ENCODE measurements at regions not wholly inside any gene's neighbourhood (a gene's known extent, or its start where the extent isn't known, plus 50 kb on each side); places are given as distances from the start of the nearest gene placed in this dataset.

- no peak for DNase-seq (ENCODE audit: extremely low read depth in 1 of 11, low read depth in 9 of 11, low spot score in 4 of 11)
Observed at GRCh38 chr1:95368178-95368577, 134.2 kb downstream of the RWDD3 start.

- no peak for DNase-seq (ENCODE audit: extremely low read depth in 1 of 11, low read depth in 9 of 11, low spot score in 4 of 11)
Observed at GRCh38 chr1:95369985-95370690, 136.1 kb downstream of the RWDD3 start.

DNA sequence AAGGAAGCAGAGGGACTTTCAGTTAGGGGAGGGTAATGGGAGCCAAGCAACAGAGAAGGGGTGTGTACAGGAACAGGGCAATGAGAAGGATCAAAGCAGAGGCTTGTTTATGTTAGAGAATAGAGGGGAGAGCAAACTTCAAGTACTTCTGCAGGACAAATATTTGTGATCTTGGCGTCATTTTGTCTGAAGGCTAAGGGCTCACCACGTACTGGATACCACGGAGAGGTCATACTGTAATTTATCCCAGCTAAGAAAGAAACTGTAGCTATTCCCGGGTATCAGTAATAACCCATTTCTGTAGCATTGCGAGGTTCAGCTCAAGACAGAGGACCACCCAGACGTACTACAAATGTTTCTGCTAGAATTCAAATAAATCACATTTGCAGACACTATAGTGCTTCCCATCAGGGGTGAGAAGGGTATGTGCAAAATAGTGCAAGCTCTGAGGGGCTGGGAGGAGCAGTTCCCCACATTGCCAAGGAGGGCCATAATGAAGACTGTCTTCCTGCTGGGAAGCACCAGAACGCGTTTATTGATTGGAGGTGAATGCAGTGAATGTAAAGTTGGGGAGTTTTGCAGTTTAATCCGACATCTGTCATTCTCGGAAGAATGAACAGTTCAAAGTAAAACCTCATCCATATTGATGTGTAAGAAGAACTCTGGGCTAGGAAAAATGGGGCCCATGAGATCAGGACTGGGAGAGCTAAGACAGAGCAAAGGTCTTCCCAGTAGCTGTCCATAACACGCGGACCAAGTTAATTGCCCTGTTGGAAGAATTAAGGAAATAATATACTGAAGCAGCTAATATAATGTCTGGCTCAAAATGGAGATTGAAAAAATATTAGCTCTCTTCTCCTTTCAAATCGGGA is 136.9 kb downstream of the RWDD3 start:
- no peak for DNase-seq (ENCODE audit: extremely low read depth in 1 of 11, low read depth in 9 of 11, low spot score in 4 of 11)

- no peak for DNase-seq (ENCODE audit: extremely low read depth in 1 of 11, low read depth in 9 of 11, low spot score in 4 of 11)
Observed at GRCh38 chr1:95371666-95372282, 137.8 kb downstream of the RWDD3 start.

- DNase-seq (ENCODE audit: extremely low read depth in 1 of 11, low read depth in 9 of 11, low spot score in 4 of 11): peak in 1 of 11 donors; percentile 23
Observed at GRCh38 chr1:95375174-95375573, 141.2 kb downstream of the RWDD3 start.

GRCh38 chr1:95380909-95381308 is 146.9 kb downstream of the RWDD3 start:
- DNase-seq (ENCODE audit: extremely low read depth in 1 of 11, low read depth in 9 of 11, low spot score in 4 of 11): no peak

DNA sequence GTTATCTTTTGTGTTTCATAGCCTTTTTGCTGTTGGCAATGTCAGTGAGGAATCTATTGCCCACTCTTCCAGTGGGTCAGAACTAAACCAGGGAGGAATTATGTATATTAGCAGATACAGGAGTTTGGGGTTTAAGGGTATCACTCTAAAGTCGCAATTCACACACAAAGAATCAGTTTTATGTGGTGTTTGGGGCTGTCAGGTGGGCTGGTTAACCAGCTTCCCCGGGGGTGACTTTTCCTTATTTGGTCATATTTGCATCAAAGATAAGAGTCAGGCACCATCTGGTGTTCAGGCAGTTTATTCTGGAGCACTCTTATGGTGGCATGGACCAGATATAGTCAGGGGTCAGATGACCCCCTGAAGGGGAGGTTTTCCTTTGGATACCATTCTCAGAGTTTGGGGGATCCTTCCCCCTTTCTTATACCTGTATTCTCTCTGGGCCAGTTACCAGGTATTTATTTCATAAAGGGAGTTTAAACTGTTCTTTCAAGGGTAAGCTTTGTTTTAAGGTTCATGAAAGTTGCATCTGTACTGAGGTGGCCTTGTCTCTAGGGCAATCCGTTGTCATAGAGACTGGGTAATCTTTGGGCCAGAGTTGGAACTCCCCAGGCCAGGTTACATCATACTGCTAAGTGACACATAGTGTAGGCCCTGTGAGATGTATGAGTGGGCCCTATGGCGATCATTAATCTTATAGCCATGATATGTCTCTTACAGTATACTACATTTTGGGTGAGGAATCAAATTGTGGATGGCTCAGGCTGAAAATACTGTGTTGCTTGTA is 148.2 kb downstream of the RWDD3 start:
- no peak for DNase-seq (ENCODE audit: extremely low read depth in 1 of 11, low read depth in 9 of 11, low spot score in 4 of 11)

DNA sequence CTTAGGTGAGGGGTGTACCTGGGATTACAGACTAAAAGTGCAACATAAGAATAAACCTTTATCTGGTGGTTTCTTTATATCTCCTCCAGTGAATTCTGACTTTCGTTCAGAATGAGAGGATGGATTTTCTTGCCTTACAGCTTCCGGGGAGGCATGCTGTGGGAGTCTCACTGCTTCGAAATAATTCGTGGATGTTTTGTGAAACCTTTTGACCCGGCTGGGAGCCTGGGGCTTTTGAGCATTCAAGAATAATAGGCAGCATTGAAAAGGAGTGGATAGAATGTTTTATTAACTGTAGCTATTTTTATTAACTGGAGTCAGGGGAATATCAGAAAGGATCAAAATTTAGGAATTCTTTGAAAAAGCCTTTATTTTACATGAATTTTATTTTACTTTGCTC is 149.1 kb downstream of the RWDD3 start:
- no peak for DNase-seq (ENCODE audit: extremely low read depth in 1 of 11, low read depth in 9 of 11, low spot score in 4 of 11)

GRCh38 chr1:95384567-95384966 is 150.6 kb downstream of the RWDD3 start:
- DNase-seq (ENCODE audit: extremely low read depth in 1 of 11, low read depth in 9 of 11, low spot score in 4 of 11): peak; percentile 9 to 65 (median 43)

DNA sequence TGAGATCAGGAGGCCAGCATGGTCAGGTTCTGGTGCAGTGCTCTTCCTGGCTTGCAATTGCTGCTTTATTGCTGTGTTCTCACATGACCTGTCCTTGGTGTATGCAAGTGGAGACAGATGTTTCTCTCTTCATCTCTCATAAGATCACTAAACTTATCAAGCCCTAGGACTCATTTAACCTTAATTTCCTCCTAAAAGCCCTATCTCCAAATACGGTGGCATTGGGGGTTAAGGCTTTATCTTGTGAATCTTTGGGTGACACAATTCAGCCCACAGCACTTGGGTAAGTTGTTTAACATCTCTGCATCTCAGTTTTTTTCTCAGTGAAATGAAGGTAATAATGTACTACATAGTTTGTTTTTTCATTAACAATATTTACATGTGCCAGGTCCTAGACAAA is 152.4 kb downstream of the RWDD3 start:
- no peak for DNase-seq (ENCODE audit: extremely low read depth in 1 of 11, low read depth in 9 of 11, low spot score in 4 of 11)

GRCh38 chr1:95386915-95387314 is 152.9 kb downstream of the RWDD3 start:
- no peak for DNase-seq (ENCODE audit: extremely low read depth in 1 of 11, low read depth in 9 of 11, low spot score in 4 of 11)

GRCh38 chr1:95388031-95388430 is 154.0 kb downstream of the RWDD3 start:
- DNase-seq (ENCODE audit: extremely low read depth in 1 of 11, low read depth in 9 of 11, low spot score in 4 of 11): no peak

DNA sequence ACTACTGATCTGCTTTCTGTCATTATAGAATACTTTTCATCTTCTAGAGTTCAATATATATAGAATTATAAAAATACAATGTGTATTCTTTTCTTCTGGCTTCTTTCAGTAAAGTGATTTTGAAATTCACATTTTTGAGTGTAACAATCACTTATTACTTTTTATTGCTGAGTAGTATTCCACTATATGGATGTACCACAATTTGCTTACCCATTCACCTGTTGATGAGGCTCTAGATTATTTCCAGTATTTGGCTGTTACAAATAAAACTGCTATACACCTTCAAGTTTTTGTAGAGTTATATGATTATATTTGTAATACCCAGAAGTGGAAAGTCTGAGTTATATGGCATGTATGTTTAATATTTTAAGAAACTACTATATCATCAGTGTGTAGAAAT is 159.4 kb downstream of the RWDD3 start:
- no peak for DNase-seq (ENCODE audit: extremely low read depth in 1 of 11, low read depth in 9 of 11, low spot score in 4 of 11)

DNA sequence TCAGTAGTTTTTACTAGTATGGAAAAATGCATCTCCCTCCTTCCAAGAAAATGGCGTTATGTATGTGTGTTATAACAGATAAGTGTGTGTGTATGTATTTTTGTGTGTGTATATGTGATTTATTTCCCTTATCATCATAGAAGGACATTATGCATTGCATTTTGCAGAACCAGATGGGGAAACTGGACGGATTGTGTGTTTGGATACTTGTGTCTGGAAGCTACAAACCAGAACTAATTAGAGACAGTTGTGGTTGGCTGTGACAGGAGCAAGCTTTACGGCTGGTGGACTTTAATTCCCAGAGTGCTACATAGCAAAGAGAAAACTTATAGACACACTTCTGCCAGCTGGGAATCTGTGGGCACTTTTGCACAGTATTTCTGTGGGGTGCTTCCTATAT is 162.5 kb downstream of the RWDD3 start:
- DNase-seq (ENCODE audit: extremely low read depth in 1 of 11, low read depth in 9 of 11, low spot score in 4 of 11): no peak

GRCh38 chr1:95402780-95403179 is 168.8 kb downstream of the RWDD3 start:
- DNase-seq (ENCODE audit: extremely low read depth in 1 of 11, low read depth in 9 of 11, low spot score in 4 of 11): no peak

DNA sequence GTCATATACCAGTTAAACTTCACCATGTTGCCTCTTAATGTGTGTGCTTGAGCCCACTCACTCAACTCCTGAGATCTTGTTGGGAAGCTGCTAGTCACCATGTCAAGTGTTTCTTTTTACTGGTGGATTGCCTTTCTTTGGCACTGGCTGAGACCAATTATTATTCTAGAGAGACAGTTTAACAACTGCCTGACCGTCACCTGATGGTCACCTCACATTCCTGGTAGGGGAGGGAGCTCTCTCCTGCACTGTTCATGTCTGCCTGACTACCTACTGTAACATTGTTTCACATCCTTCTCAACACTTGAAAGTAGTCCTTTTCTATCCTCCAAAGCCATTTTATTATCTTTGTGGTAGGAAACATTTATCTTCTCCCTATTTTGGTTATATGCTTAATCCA is 172.3 kb downstream of the RWDD3 start:
- DNase-seq (ENCODE audit: extremely low read depth in 1 of 11, low read depth in 9 of 11, low spot score in 4 of 11): no peak

DNA sequence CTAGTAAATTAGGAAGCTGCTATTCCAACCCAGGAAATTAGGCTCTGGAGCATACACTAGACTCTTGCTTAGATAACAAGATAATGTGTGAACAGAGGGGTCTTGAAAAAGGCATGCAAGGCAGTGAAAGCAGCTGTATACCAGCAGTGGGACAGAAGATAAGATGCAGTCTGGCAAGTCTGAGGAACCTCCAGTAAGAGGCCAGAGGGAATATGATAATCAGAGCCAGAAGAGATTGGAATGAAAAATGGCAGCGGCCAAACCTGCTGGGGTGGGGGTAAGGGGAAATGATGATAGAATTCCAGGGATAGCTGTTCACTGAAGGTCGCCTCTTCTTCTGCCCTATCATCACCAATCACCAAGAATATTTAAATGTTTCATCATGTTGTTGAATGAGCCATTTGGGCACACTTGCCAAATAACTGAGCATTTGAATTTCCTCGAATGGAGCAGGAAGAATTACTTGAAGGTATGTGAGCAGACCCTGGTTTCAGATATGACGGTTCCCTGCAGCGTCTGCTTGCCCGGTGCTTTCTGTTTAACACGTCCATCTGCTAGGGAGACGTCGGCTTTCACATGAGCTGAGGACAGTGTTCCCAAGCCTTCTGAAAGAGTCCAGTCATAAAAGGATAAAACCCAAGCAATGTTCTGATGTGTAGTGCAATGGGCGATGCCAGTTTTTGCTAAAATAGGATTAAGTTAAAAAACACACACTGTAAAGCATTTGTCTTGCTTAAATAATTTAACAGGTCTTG is 173.3 kb downstream of the RWDD3 start:
- no peak for DNase-seq (ENCODE audit: extremely low read depth in 1 of 11, low read depth in 9 of 11, low spot score in 4 of 11)

DNA sequence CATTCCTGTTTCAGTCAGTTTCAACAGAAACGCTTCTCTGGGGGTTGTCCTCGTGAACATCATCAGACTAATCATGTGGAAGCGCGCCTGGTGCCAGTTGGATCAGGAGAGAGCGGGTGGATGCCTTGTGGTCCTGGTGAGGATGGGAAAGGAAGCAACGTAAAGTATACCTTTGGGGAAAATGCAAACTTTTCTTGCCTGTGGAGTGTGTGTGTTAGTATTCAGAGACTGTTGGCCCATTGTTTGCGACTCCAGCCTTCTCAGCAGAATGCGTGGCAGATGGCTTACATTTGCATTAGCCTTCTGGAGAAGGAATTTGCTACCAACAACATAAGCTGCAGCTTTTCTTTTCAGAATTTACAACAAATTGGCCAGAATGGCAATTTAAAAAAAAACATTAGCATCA is 173.9 kb downstream of the RWDD3 start:
- DNase-seq (ENCODE audit: extremely low read depth in 1 of 11, low read depth in 9 of 11, low spot score in 4 of 11): no peak

All from renal cortex interstitium (tissue), 11 donors.